ENCODE measurements at regions not wholly inside any gene's neighbourhood (a gene's known extent, or its start where the extent isn't known, plus 50 kb on each side); places are given as distances from the start of the nearest gene placed in this dataset.

DNA sequence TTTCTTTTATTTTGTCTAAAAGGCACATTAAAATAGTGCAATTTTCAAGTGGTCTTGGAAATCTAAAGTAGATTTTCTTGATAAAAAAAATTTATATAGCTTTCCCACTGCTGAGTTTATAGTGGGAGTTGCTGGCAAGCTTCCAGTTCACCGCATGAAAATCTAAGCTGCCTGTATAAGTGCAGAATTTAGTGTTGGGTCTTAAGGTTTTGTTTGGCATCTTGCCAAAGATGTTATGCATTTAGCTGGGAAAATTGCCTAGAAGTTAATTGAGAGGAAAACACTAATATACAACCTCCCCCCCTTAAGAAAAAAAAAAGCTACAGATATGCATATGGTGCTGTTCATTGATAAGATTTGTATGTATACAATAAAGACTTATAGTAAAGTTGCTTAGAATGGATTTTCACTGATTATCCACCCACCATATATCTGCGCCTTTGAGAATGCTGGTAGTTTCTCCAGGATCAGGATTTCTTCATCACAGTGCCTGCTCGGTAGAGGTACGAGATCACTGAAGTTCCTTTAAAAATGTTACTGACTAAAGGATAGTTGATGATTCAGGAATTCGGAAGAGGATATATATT is 803.2 kb upstream of the POU3F3 start:
- Histone ChIP-seq H3K27me3 (replicated peaks) (no peaks in the 10 kb centered on the region), H3K27ac (no peak overlapping the region), H3K36me3 (replicated peaks) (no peaks in the 10 kb centered on the region), H3K4me3 (ENCODE audit: low read depth, low read length) (no peak overlapping the region)
- in situ Hi-C loops (cut with HindIII; ENCODE audit: low pct_ligation_motif_present, low sequenced_read_pairs): no loop called here
- no peak for DNase-seq
- TF ChIP-seq, protein P1, sequence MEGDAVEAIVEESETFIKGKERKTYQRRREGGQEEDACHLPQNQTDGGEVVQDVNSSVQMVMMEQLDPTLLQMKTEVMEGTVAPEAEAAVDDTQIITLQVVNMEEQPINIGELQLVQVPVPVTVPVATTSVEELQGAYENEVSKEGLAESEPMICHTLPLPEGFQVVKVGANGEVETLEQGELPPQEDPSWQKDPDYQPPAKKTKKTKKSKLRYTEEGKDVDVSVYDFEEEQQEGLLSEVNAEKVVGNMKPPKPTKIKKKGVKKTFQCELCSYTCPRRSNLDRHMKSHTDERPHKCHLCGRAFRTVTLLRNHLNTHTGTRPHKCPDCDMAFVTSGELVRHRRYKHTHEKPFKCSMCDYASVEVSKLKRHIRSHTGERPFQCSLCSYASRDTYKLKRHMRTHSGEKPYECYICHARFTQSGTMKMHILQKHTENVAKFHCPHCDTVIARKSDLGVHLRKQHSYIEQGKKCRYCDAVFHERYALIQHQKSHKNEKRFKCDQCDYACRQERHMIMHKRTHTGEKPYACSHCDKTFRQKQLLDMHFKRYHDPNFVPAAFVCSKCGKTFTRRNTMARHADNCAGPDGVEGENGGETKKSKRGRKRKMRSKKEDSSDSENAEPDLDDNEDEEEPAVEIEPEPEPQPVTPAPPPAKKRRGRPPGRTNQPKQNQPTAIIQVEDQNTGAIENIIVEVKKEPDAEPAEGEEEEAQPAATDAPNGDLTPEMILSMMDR (IDR thresholded peaks at IDR 0.05; ENCODE audit: low read depth, low read length, missing control alignments): no peak

DNA sequence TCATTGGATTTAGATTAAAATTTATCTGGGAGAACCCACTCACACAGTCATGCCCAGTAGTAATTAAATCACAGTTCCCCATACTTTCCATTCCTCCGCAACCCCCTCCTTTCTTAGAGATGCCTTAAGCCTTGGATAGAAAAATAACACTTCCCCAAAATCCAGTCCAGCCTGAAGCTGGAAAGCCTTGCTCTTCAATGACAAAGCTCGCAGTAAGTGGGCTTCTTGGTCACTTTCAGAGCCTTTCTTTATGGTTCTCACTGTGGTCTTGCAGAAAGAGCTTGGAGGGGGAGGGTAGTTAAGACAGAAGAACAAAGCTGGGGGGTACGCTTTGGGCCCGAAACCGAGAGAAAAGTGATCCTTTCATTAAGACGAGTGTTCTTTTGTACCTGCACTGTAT is 802.1 kb upstream of the POU3F3 start:
- H3K27ac ChIP-seq: no peak overlapping the region

DNA sequence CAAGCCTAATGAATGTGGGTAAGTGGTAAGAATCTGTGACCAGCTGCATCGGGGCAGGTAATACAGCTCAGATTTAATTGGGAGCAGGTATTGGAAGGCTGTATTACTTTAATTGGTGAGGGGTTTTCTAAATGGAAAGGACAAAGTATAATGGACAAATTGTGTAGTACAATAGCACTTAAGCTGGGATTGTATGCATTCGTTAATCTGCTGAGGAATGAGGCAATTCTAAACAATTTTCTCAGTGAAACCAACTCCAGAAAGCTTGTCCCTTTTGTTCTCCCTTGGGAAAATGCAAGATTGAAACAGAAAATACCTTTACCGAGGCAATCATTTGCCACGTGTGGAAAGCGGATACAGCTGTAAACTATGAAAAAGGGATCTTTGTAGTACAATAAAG is 801.6 kb upstream of the POU3F3 start:
- no peak for DNase-seq
- H3K36me3 ChIP-seq (replicated peaks): no peaks in the 10 kb centered on the region
- no peak overlapping the region for H3K27ac ChIP-seq
- H3K4me3 ChIP-seq (ENCODE audit: low read depth, low read length): no peak overlapping the region
- in situ Hi-C loops (cut with HindIII; ENCODE audit: low pct_ligation_motif_present, low sequenced_read_pairs): no loop called here
- TF ChIP-seq, protein P1 (IDR thresholded peaks at IDR 0.05; ENCODE audit: low read depth, low read length, missing control alignments): no peak
- H3K27me3 ChIP-seq (replicated peaks): no peaks in the 10 kb centered on the region

More for the DNA sequence above, 802.1 kb upstream of the POU3F3 start:
- TF ChIP-seq, protein P1 (IDR thresholded peaks at IDR 0.05; ENCODE audit: low read depth, low read length, missing control alignments): no peak
- DNase-seq: no peak
- Histone ChIP-seq H3K27me3 (replicated peaks) (no peaks in the 10 kb centered on the region), H3K4me3 (ENCODE audit: low read depth, low read length) (no peak overlapping the region), H3K36me3 (replicated peaks) (no peaks in the 10 kb centered on the region)
- in situ Hi-C loops (cut with HindIII; ENCODE audit: low pct_ligation_motif_present, low sequenced_read_pairs): no loop called here

DNA sequence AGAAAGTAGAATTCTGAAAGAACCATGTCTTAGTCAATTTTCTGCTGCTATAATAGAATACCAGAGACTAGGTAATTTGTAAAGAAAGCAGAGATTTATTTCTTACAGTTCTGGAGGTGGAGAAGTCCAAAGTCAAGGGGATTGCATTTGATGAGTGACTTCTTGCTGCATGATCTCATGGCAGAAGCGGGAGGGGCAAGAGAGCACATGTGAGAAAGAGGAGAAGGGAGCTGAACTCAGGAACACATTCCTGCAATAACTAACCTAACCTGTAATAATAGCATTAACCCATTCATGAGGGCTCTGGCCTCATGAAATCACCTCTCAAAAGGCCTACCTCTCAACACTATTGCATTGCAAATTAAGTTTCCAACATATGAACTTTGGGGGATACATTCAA is 797.5 kb upstream of the POU3F3 start:
- Histone ChIP-seq H3K27ac (no peak overlapping the region), H3K4me3 (ENCODE audit: low read depth, low read length) (no peak overlapping the region), H3K36me3 (replicated peaks) (no peaks in the 10 kb centered on the region), H3K27me3 (replicated peaks) (no peaks in the 10 kb centered on the region)
- no peak for DNase-seq
- in situ Hi-C loops (cut with HindIII; ENCODE audit: low pct_ligation_motif_present, low sequenced_read_pairs): no loop called here
- TF ChIP-seq, protein P1 (IDR thresholded peaks at IDR 0.05; ENCODE audit: low read depth, low read length, missing control alignments): no peak

DNA sequence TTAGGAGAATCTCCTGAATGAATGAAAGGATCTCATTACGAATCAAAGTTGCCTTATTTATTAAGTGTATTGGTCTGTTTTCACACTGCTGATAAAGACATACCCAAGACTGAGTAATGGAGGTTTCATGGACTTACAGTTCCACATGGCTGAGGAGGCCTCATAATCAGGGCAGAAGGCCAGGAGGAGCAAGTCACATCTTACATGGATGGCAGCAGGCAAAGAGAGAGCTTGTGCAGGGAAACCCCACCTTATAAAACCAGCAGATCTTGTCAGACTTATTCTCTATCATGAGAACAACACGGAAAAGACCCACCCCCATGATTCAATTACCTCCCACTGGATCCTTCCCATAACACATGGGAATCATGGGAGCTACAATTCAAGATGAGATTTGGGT is 785.2 kb upstream of the POU3F3 start:
- H3K27me3 ChIP-seq (replicated peaks): no peaks in the 10 kb centered on the region
- no peak overlapping the region for H3K4me3 ChIP-seq (ENCODE audit: low read depth, low read length)
- in situ Hi-C loops (cut with HindIII; ENCODE audit: low pct_ligation_motif_present, low sequenced_read_pairs): no loop called here

More for the DNA sequence above, 785.2 kb upstream of the POU3F3 start:
- DNase-seq: no peak
- Histone ChIP-seq H3K36me3 (replicated peaks) (no peaks in the 10 kb centered on the region), H3K27ac (no peak overlapping the region)
- TF ChIP-seq, protein P1 (IDR thresholded peaks at IDR 0.05; ENCODE audit: low read depth, low read length, missing control alignments): no peak
